ENCODE measurements at regions not wholly inside any gene's neighbourhood (a gene's known extent, or its start where the extent isn't known, plus 50 kb on each side); places are given as distances from the start of the nearest gene placed in this dataset.

DNA sequence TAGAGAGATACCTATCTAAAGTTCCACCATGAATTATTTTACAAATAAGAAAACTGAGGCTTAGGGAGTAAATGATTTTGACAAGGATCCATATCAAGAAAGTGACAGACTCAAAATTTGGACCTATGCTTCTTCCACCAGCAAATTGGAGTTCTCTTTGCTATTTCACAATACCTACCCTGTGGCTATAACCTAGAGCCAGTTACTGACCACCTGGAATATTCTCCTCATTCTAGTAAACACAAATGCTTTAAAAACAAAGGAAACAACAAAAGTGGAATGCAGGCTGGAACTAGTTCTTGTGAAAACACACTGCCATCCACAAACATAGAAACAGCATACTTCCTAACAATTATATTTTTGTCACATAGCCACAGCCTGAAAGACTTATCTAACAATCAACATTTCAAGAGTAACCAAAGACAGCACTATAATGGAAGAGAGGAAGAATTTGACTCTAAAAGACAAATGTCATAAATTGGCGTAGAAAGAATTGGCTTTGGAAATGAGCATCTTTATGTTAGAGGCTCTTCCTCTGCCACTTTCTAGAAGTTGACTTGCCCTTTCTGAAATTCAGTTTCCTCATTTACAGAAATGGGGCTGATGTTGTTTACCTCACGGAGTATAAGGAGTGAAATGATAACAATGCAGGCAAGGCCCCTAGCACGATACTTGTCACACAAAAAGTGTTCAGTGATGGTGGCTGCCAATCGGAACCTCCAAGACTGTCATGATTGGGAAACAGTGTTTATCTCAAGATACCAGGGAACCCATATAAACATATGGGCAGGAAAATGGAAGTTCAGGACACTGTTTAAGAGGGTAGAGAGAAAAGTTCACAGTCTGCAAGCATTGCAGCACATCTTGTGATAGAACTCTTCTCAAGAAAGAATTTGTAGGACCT, 138.6 kb upstream of the LGR5 start:
- no peak overlapping the region for H3K4me3 ChIP-seq (ENCODE audit: low read depth, low read length)
- TF ChIP-seq, protein P1, sequence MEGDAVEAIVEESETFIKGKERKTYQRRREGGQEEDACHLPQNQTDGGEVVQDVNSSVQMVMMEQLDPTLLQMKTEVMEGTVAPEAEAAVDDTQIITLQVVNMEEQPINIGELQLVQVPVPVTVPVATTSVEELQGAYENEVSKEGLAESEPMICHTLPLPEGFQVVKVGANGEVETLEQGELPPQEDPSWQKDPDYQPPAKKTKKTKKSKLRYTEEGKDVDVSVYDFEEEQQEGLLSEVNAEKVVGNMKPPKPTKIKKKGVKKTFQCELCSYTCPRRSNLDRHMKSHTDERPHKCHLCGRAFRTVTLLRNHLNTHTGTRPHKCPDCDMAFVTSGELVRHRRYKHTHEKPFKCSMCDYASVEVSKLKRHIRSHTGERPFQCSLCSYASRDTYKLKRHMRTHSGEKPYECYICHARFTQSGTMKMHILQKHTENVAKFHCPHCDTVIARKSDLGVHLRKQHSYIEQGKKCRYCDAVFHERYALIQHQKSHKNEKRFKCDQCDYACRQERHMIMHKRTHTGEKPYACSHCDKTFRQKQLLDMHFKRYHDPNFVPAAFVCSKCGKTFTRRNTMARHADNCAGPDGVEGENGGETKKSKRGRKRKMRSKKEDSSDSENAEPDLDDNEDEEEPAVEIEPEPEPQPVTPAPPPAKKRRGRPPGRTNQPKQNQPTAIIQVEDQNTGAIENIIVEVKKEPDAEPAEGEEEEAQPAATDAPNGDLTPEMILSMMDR (IDR thresholded peaks at IDR 0.05; ENCODE audit: low read depth, low read length, missing control alignments) = no peak
- no peak for DNase-seq (ENCODE audit: low read depth)

DNA sequence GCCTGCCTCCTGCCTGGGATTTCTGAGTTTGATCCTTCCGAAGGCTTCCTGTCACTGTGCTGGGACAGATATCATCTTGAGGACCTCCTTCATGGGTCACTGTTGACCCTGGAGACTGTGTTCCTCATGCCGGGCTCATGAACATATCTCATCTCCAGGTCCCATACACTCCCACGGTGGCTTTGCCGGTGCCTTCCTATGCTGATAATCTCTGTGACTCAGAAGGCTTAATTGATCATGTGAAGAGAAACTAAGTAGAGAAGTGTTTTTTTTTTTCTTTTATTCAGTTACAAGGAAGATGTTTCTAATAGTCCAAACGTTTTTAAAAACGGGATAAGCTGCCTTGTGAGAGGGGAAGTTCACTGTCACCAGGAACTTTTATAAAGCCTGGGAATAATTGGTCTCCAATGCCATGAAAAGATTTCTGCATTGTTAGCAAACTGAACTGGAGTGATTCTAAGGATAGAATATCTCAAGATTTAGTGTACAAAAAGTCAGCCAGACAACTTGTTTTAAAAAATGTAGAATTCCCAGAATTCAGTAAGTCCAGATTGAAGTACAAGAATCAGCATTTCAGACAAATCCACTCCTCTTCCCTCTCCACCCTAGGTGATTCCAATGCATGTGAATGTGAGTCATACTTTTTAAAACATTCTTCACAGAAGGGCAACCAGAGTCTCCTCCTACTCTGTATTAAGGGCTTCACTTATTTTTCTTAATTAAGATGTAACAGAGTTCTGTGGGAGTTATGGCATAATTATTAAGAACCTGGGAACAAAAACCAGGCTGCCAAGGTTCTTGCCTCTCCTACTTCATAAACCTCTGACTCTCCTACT, 139.8 kb upstream of the LGR5 start:
- DNase-seq (ENCODE audit: low read depth) = no peak
- TF ChIP-seq, protein P1 (IDR thresholded peaks at IDR 0.05; ENCODE audit: low read depth, low read length, missing control alignments) = no peak
- H3K4me3 ChIP-seq (ENCODE audit: low read depth, low read length) = no peak overlapping the region

DNA sequence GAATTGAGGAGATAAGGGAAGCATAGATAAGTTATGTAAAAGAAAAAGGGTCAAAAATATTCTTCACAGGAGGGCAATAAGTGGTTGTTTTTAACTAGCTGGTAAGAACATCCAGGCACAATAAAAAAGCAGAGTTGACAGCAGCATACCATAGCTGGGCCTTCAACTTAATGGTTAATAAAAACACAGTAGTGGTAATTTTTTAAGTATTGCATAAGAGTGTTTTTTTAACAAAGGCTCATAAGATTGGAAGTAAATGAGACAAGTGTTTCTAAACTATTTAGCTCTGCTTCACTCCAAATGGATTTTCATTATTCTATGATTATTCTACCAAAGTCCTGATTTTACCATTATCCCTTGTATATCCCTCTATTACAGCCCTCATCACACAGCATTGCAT, 140.1 kb upstream of the TSPAN8 start:
- DNase-seq (ENCODE audit: low read depth) = no peak
- no peak overlapping the region for H3K4me3 ChIP-seq (ENCODE audit: low read depth, low read length)
- TF ChIP-seq, protein P1 (IDR thresholded peaks at IDR 0.05; ENCODE audit: low read depth, low read length, missing control alignments) = no peak

DNA sequence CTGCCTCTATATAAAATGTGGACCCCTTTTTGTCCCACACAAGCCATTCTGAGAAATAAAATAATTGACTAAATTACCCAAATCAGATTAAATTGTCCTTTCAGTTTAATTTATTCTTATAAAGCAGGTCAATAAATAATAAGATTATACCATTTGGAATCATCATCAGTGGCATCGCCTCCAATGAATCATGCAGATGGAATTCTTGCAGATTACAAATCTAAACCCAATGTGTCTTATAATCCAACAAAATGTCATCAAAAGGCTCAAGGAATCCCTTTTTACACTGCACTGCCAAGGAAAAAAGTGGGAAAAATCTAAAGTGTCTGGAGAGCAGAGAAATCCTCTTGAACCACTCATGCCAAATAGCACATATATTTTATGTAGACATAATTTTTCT, 138.2 kb upstream of the TSPAN8 start:
- TF ChIP-seq, protein P1 (IDR thresholded peaks at IDR 0.05; ENCODE audit: low read depth, low read length, missing control alignments) = no peak
- H3K4me3 ChIP-seq (ENCODE audit: low read depth, low read length) = no peak overlapping the region
- DNase-seq (ENCODE audit: low read depth) = no peak

DNA sequence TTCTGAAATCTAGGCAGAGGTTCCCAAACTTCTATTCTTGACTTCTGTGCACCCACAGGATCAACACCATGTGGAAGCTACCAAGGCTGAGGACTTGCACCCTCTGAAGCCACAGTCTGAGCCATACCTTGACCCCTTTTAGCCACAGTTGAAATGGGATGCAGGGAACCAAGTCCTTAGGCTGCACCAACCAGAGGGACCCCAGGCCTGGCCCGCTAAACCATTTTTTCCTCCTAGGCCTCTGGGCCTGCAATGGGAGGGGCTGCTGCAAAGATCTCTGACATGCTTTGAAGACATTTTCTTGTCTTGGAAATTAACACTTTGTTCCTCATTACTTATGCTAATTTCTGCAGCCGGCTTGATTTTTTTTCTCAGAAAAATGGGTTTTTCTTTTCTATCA, 133.9 kb upstream of the TSPAN8 start:
- TF ChIP-seq, protein P1 (IDR thresholded peaks at IDR 0.05; ENCODE audit: low read depth, low read length, missing control alignments) = no peak
- H3K4me3 ChIP-seq (ENCODE audit: low read depth, low read length) = no peak overlapping the region

DNA sequence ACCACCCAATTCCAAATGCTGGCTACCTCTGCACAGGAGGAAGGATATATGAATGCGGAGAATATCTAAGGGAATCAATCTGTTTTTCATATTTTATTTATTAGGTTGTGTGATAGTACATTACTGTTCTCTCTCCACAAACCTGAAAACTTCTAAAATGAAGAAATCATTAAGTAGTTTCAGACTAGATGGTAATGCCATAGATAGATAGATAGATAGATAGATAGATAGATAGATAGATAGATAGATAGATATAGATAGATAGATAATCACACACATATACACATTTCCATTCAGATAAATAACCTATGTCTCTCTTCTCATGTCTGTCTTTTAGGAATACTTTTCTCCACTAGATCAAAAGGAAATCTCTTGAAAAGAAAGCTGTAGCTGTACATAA, 126.1 kb upstream of the TSPAN8 start:
- TF ChIP-seq, protein P1 (IDR thresholded peaks at IDR 0.05; ENCODE audit: low read depth, low read length, missing control alignments) = no peak
- DNase-seq (ENCODE audit: low read depth) = no peak

More for the DNA sequence above, 133.9 kb upstream of the TSPAN8 start:
- DNase-seq (ENCODE audit: low read depth) = no peak

More for the DNA sequence above, 126.1 kb upstream of the TSPAN8 start:
- no peak overlapping the region for H3K4me3 ChIP-seq (ENCODE audit: low read depth, low read length)

All from GM12864 (cell line).